GM19240 (cell line): ENCODE measurements at regions not wholly inside any gene's neighbourhood (a gene's known extent, or its start where the extent isn't known, plus 50 kb on each side); places are given as distances from the start of the nearest gene placed in this dataset.

Source experiments
- DNase-seq: peaks from one replicate; pipeline ENCODE4 v3.0.0; 2011; ENCODE audit warnings: low spot score; ENCODE audit not compliant: insufficient read length

DNA sequence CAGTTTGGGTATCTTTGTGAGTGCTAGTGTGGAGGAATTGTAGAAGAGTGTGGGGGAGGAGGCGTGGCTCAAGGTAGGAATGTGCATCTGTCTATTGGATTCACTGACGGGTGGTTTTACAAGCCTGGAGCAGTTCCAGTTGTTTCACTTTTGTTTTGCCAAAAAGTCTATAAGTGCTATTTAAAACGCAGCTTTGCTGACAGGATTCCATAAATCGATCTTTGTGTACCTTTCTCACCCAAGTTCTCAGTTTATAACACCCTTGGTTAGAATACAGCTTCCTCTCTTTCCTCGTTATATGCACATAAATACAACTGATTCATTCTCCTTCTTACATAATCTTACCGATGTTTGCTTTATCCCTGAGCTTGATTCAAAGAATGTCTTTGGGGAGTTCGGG is 123.2 kb upstream of the UBE2E2 start:
- no peak for DNase-seq

DNA sequence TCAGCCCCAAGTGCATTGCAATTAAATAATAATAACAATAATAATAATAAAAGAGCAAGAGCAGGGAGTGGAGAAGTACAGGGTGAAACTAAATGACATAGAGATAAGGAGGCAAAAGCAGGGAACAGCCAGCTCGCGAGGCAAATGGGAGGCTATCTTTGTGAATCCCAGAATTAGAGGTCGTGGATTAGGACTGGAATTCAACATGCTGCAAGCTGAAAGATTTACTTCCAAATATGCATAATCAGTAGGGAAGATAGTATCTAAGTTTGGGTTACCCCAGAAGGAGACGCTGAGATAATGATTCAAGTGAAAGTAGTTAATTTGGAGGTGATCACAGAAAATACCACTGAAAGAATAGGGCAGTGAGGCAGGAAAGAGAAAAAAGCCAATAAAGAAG is 119.4 kb upstream of the UBE2E2 start:
- DNase-seq, result no peak

DNA sequence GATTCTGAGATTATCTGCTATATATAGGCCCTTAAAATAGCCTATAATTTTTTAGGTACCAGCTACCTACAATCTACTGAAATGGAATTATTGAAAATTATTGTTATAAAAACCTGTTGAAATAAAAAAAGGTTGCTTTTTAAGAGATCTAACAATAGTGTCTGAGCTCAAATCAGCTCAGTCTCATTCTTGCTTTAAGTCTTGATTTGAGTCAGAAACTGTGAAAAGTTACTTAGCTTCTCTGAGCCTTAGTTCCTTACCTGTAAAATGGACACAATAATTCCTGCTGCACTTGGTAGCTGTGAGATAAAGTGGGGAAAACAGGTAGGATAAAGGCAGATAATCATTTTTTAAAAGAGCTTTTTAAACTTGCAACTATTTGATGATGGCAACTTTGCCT is 118.8 kb upstream of the UBE2E2 start:
- DNase-seq, result no peak

DNA sequence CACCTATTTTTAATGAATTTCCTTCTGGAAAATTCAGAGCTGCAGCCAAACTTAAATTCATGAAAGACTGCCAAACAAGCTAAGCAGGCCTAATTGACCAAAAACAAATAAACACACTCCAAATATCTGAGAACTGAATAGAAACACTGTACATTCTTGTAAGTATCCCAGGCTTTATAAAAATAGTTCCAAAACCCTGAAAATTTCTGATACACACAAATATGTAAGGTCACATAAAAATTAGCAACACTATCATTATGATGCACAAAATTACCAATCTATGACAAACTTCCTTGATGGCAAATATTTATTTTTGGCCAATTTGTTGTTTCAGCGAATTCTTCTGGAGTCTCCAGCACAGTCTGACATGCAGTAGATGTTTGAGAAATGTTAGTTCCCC is 117.9 kb upstream of the UBE2E2 start:
- DNase-seq, result no peak

DNA sequence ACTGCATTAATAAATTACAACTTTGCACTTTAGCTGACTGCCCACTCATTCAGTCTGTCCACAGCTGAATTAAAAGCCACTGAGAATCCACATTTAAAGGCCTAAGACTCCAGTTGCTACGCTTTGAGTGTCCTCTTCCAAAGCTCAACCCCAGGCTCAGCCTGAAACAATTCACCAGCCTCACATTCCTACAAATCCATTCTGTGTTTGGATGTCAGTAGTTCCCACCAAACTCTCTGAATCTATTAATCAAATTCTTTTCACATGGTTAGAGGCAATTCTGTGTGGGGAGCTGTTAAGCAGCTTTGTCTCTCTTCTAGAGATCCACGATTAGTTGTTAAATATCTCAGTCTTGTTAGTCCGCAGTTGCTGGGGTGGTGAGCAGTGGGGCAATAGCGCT is 116.8 kb upstream of the UBE2E2 start:
- no peak for DNase-seq

DNA sequence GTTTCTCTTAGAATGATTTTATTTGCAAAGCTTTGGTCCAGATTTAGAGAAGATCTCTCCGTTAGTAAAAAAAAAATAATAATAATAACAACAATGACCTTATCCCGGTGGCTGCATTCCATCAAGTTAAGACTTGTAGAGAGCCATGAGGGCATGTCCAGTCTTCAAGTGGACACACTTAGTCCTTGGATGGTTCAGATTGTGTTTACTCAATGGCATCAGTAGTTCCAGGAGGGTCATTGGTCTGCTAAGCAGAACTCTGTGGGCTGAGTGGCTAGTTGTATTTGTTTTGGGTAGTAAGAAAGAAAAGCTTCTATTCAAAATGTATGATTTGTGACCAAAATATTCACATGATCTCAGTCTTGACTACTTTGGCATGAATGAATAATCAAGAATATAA is 116.3 kb upstream of the UBE2E2 start:
- no peak for DNase-seq

DNA sequence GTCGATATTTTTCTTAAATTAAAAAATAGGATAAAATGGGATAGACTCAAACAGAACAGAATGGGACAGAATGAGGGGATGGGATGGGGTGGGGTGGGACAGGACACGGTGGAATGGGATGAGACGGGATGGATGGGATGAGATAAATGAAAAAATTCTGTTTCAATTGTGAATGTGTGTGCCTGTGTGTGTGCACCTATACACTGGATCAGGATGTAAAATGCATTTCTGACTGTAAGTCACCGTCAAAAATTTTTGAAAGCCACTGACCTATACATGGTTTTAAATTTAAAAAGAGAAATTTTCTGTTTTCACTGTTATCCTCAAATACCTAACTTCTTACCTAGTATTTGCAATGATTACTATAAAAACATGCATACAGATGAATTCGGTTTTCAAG is 108.7 kb upstream of the UBE2E2 start:
- no peak for DNase-seq

DNA sequence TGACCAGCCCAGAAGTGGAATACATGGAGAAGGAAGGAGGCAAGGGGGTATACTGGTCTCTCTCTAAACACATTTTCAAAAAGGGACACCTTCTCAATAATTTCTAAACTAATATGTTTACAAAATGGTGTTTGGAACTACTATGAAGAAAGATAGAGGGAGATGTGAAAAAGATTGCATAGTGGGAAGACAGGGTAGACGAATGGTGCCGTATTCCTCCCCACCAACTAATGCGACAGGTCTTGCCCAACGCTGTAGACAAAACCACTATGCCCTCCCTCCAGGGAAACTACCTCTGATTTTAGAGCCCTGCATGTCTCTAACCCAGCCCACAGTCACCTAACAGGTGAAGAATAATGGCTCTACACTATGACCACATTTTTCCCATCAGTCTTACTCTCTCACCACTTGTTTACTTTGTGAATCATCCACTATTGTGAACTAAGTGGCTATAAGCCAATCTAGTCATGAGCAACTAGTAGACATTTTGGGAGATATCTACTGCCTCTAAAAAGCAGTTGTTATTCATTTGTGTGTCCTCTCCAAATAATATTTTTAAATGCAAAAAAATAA is 108.2 kb upstream of the UBE2E2 start:
- DNase-seq, result no peak

DNA sequence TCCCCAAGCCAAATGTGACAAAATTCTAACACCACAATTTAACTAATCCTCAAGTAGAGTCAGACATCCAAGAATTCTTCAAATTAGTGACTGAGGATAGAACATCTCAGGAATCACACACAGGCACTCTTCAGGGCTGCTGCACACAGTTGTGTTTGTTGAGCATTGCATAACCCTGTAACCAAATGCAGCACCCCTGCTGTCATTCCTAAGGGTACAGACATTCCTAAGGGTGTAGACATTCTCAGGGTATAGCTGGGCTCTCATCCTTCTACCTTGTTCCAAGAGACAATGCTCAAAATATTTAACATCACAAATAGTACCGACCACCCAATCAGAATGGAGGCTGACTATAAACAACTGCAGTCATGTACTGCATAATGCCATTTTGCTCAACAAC is 107.1 kb upstream of the UBE2E2 start:
- no peak for DNase-seq

DNA sequence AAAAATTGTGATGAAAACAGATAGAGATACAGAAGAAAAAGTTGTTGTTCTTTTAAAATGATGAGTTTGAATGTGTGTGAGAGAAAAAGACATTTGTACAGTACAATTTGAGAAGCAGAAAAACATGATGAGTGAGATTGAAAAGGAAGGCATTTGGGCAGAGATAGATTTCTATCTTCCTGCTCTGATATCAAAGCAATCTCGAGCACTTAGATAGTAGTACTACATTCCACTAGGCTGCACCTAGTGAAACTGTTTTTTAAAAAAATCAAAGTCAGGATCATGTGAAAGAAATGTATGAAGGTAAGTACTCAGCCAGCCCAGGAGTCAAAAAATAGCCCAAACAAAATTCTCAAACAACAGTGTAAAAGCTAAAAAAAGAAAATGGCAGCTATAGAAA is 104.1 kb upstream of the UBE2E2 start:
- no peak for DNase-seq

DNA sequence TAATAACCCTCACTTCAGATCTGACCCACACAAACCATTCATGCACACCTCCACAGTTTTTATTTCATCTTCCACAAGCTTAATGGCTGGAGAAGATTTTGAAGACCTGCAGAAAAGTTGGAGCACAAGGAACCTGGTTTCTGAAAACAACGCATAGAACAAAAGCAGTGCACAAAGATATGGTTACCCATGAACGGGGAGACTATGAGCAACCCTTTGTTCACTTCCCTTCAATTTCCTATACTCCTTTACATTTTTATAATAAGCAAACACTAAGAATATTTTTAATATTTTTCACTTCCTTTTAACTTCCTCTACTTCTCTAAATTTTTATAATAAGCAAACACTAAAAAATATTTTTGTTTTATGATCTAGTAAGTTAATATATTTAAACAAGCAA is 103.5 kb upstream of the UBE2E2 start:
- DNase-seq, result no peak

DNA sequence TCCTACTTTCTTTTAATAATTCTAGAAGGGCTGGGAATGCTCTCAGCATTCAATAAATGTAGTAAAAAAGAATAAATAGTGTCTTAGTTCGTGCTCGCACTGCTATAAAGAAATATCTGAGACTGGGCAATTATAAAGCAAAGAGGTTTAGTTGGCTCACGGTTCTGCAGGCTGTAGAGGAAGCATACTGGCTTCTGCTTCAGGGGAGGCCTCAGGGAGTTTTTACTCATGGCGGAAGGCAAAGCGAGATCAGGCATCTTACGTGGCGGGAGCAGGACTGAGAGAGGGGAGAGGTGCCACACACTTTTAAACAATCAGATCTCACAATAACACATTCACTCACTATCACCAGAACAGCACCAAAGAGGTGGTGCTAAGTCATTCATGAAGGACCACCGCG is 103.0 kb upstream of the UBE2E2 start:
- no peak for DNase-seq

DNA sequence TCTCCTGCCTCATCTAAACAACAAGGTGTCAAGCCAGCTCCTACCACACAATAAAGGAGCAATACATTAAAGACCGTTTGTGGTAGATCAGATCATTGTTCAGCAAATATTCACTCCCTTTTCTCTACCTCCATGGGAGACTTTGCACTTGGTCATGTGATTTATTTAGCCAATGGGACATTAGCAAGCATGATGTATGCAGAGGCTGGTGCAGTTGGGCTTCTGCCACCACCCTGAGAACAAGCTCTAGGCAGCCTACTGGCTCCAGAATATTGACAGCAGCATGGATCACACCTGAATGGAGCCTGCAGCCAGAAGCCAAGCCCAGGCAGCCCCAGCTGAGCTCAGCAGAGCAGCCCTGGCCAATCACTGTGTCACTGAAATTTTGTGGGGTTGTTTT is 99.4 kb upstream of the UBE2E2 start:
- no peak for DNase-seq

DNA sequence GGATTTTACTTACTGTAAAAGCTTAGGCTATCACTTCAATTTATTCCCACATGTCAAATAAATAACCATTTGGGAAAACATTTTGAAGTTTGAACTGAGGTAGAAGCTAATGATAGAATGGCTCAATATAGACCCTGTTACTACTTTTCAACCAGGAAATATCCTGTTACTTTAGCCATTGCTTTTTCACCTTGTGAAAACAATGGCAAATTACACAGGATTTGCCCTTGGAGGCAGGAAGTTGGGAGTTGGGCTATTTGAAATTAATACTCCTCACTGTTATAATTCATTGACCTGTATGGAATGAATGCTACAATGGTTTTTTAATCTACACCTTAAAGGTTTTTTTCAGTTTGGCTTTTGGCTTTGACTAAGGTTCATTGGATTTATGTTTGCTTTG is 98.1 kb upstream of the UBE2E2 start:
- no peak for DNase-seq

DNA sequence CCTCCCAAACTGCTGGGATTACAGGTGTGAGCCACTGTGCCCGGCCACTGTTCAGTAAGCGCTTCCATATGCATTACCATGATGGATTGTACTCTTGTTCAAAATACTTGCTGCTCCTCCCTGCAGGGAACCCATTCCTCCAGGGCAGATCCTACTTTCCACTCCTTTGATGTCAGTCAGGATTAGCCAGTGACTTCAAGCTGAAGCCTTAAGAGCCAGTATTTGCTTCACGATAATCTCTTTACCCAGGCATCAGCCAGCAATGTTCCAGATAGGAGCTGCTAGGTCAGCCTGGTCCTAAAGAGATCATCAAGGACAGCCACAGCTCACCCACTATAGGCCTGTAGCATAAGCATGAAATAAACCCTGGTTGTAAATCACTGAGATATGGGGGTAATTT is 96.5 kb upstream of the UBE2E2 start:
- DNase-seq, result no peak

DNA sequence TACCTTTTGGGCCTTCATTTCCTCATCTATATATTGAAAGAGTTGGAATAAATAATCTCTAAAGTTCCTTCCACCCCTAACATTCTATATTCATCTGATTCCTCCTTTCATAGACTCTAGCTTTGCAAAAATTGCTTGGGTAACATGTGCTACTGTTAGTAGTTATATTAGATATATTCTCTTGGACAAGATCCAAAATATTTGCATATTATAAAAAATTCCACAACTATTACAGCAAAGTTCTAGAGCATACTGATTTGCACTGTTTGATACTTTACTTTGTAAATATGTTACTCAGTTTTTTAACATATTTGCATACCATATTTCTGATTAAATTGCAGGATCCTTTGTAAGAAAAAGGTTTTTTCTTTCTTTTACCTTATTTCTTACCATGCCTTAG is 95.9 kb upstream of the UBE2E2 start:
- no peak for DNase-seq

DNA sequence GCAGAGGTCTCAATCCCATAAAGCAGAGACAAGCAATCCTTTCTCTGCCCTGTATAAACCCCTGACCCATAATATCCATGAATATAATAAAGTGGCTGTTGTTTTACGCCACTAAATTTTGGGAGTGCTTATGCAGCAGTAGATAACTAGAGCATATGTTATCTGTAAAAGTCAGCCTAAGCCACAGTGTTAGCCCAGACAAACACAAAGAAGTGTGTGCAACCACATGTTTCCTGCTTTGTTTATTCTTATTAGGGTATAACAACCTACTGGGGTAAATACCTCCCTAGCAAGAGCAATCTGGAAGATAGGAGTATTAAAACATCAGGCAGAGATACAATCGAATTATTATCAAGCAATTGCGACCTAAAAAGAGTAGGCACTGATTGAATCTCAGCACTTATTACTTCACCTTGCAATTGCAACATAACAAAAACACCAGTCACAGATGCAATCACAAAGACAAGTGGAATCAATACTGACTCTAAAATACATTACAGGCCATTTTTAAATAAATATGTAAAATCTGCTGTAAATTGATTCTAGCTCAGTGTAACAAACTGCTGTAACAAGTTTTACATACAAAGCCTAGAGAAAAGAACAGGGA is 94.6 kb upstream of the UBE2E2 start:
- DNase-seq, result no peak

DNA sequence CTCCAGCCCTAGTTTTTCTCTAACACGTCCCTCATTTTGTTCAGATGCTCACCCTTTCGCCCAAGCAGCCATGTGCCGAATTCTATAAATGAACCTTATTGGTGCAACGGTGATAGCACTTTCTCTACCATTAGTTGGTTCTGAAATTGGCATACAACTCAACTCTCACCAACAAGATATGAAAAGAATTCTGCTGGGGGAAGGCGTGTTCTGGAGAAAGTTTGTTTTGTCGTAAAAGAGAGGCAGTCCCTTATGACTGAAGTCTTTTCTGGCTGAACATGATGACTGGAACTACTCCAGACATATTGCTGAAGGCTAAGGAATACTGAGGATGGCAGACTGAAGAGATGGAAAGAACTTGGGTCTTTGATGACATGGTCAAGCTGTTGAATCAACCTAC is 91.8 kb upstream of the UBE2E2 start:
- no peak for DNase-seq

DNA sequence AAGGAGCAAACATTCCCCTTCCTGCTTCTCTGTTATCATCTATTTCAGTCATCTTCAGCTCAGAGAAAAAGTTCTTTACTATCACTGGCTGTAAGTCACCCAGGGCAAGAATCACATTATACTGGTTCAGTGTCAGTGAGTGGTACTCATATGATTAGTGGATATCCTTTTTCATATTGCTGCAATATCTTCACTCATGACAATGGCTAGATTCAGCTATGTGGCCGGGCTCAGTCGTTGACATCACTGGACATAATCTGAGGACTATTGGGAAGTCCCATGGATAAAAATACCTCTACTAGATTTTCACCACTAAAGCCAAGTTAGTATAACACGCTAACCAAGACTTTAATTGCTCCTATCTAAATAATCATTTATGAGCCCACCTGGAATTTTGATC is 91.3 kb upstream of the UBE2E2 start:
- no peak for DNase-seq

DNA sequence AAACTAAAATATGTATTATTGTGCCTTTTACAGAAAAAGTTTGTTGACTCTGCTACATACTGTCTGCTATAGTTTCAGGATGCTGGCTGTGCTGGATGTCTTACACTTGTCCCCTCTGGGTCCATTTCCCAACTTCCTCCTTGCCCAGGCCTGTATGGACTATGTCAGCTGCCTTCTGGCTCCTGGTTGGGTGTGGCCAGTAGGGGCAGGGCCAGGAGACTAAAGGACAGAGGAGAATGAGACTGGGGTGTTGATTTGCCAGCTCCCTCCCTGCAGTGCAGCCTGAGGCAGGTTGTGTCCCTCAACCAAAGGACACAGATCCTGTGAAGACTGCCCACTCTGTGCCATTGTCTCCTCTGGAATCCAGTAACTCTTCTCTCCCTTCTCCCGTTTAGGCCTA is 90.6 kb upstream of the UBE2E2 start:
- no peak for DNase-seq

DNA sequence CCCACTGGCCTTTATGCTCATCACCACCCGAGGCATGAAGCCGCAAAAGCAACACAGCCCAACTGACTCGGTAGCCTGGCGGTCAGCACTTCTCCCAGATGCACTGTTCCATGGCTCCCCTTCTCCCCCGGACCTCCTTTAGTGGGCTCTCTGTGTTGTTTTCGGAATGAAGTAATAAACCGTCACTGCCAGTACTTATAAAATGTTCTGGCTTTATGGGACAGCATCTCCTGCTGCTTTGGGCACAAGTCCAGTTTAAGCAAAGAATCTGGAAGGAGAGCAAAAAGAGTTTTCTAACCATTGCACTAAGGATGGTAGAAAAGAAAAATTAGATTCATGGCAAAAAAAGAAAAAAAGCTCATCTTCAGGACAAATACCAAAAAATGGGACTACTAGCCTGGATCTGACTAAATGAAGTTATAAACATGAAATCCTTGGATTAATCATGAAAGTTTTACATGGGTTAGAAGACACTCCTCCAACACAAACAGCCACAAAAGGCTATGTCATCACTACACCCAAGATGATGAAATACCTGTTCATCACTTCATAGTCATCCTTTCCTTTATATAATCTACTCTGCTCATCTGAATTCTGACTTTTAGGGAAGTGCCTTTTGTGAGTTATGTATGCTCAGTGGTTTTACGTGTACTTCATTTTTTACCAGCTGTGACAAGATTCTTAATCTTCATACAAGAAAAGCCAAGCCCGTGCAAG is 89.5 kb upstream of the UBE2E2 start:
- no peak for DNase-seq

DNA sequence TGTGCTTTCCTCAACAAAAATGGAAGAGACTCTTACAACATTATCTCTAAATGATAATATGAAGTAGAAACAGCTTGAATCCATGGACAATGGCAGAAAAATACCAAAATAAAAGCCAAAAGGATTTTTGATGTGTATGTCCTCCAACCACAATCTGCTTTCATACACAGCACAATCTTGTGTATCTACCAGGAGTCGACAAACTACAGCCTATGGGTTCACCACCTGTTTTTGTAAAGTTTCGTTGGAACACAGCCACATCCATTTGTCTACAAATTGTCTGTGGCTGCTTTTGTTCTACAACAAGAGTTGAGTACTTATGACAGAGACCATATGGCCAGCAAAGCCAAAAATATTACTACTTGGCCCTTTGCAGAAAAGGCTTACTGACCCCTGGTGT is 88.7 kb upstream of the UBE2E2 start:
- DNase-seq, result no peak

DNA sequence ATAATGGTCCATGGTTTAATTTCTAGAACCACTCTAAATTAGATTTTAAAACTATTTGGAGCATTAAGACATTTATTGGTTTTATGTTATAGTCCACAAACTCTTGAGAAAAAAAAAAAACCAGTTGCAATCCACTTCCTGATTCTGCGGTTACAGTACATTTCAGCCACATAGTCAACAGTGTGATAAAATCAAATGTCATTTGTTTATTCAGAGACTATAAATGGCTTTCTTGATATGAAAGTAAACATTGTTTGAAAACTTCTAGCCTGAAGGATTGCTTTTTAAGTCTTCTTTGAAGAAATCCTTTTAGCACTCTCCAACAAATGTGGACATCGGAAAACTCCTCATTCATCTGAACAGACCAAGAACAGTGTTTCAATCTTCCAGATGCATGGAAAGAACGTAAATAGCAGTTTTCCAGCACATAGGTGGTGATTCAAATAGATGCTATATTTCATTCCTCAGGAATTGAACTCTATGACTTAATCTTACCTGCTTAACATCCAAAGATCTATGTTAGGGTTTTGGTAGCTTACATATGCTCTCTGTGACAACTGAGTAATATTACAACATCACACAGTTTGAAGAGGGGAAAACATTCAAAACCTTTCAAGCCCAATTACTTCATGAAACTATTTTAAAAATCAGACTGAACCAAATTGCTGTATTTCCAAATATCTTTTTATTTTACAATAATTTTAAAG is 87.8 kb upstream of the UBE2E2 start:
- DNase-seq, result no peak
